Endodermal cell (in vitro differentiated cells): ENCODE measurements at regions not wholly inside any gene's neighbourhood (a gene's known extent, or its start where the extent isn't known, plus 50 kb on each side); places are given as distances from the start of the nearest gene placed in this dataset.

Experiments used
- DNase-seq: peaks from one replicate; pipeline ENCODE4 v3.0.0-alpha.2; 2017
- H3K27ac ChIP-seq: 2 replicates; pipeline ENCODE4 v1.5.1; 2013; ENCODE audit warnings: mild to moderate bottlenecking, low read depth, low read length, moderate library complexity
- H3K27me3 ChIP-seq: 2 replicates; pipeline ENCODE4 v1.6.1; 2013; ENCODE audit warnings: mild to moderate bottlenecking, low read length, moderate library complexity; ENCODE audit not compliant: insufficient read depth, control insufficient read depth, poor library complexity, severe bottlenecking
- H3K36me3 ChIP-seq: 2 replicates; pipeline ENCODE4 v1.7.0; 2013; ENCODE audit warnings: mild to moderate bottlenecking, low read length, moderate library complexity; ENCODE audit not compliant: control insufficient read depth, insufficient read depth
- H3K4me1 ChIP-seq: one replicate; pipeline ENCODE4 v1.7.0; 2013; ENCODE audit warnings: low read length; ENCODE audit not compliant: control insufficient read depth, insufficient read depth
- H3K4me3 ChIP-seq: 2 replicates; pipeline ENCODE4 v1.5.1; 2013; ENCODE audit warnings: mild to moderate bottlenecking, low read length, moderate library complexity
- H3K9ac ChIP-seq: 2 replicates; pipeline ENCODE4 v1.6.1; 2013; ENCODE audit warnings: mild to moderate bottlenecking, low read length, moderate library complexity; ENCODE audit not compliant: poor library complexity, severe bottlenecking; ENCODE audit errors: extremely low read depth
- H3K9me3 ChIP-seq: 2 replicates; pipeline ENCODE4 v1.6.1; 2013; ENCODE audit warnings: mild to moderate bottlenecking, low read length, moderate library complexity; ENCODE audit not compliant: control insufficient read depth
- H3K27ac Mint-ChIP-seq: 2 replicates; pipeline ENCODE4 v1.8.0; 2020; ENCODE audit warnings: mixed read lengths
- H3K27me3 Mint-ChIP-seq: 2 replicates; pipeline ENCODE4 v1.8.0; 2021; ENCODE audit warnings: mild to moderate bottlenecking, mixed read lengths; ENCODE audit not compliant: insufficient read depth
- H3K36me3 Mint-ChIP-seq: 2 replicates; pipeline ENCODE4 v1.8.0; 2020; ENCODE audit warnings: low read depth, mixed read lengths
- H3K4me1 Mint-ChIP-seq: 2 replicates; pipeline ENCODE4 v1.8.0; 2020; ENCODE audit warnings: mixed read lengths
- H3K4me3 Mint-ChIP-seq: 2 replicates; pipeline ENCODE4 v1.8.0; 2020; ENCODE audit warnings: mild to moderate bottlenecking, moderate library complexity, mixed read lengths
- H3K9me3 Mint-ChIP-seq: 2 replicates; pipeline ENCODE4 v1.8.0; 2020; ENCODE audit warnings: mild to moderate bottlenecking, mixed read lengths
- WGBS, 2 experiments: methylation state at CpG; one replicate each; pipeline versions ENCODE4 v1.1.5 to v1.1.7; 2013; ENCODE audit warnings: missing lambda C conversion rate in 2 of 2, mixed read lengths in 1 of 2; ENCODE audit not compliant: insufficient coverage in 1 of 2, insufficient read length in 1 of 2; 5-methylcytosine and 5-hydroxymethylcytosine counted together
- TF ChIP-seq, protein P1 (sequence below): fragments of 200-600 bp; sonication (generic); conservative IDR thresholded peaks from 2 replicates; pipeline ENCODE4 v1.5.0; 2021; ENCODE audit warnings: antibody characterized with exemption, mild to moderate bottlenecking

GRCh38 chr6:89028774-89029173, 51.8 kb upstream of the PNRC1 start:
- H3K27ac Mint-ChIP-seq: no peak overlapping the region
- H3K4me1 ChIP-seq: no peaks in the 10 kb centered on the region
- TF ChIP-seq, protein P1, sequence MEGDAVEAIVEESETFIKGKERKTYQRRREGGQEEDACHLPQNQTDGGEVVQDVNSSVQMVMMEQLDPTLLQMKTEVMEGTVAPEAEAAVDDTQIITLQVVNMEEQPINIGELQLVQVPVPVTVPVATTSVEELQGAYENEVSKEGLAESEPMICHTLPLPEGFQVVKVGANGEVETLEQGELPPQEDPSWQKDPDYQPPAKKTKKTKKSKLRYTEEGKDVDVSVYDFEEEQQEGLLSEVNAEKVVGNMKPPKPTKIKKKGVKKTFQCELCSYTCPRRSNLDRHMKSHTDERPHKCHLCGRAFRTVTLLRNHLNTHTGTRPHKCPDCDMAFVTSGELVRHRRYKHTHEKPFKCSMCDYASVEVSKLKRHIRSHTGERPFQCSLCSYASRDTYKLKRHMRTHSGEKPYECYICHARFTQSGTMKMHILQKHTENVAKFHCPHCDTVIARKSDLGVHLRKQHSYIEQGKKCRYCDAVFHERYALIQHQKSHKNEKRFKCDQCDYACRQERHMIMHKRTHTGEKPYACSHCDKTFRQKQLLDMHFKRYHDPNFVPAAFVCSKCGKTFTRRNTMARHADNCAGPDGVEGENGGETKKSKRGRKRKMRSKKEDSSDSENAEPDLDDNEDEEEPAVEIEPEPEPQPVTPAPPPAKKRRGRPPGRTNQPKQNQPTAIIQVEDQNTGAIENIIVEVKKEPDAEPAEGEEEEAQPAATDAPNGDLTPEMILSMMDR: no peak
- 91 to 95% methylated on average over 6 of the region's 6 CpGs for WGBS, 2 experiments
- H3K9ac ChIP-seq: no peak overlapping the region
- no peaks in the 10 kb centered on the region for H3K36me3 Mint-ChIP-seq
- no peaks in the 10 kb centered on the region for H3K9me3 ChIP-seq
- H3K4me3 ChIP-seq: no peak overlapping the region
- no peaks in the 10 kb centered on the region for H3K27me3 Mint-ChIP-seq
- no peaks in the 10 kb centered on the region for H3K27me3 ChIP-seq
- H3K36me3 ChIP-seq: no peaks in the 10 kb centered on the region
- no peak overlapping the region for H3K4me3 Mint-ChIP-seq
- DNase-seq: no peak
- no peak overlapping the region for H3K27ac ChIP-seq
- H3K9me3 Mint-ChIP-seq: no peaks in the 10 kb centered on the region
- peaks cover 7% of the 10 kb centered on the region for H3K4me1 Mint-ChIP-seq

- TF ChIP-seq, protein P1: no peak
- Mint-ChIP-seq H3K4me1 (peaks cover 7% of the 10 kb centered on the region), H3K4me3 (no peak overlapping the region), H3K9me3 (no peaks in the 10 kb centered on the region), H3K27ac (no peak overlapping the region), H3K27me3 (no peaks in the 10 kb centered on the region), H3K36me3 (no peaks in the 10 kb centered on the region)
- Histone ChIP-seq H3K4me1 (no peaks in the 10 kb centered on the region), H3K9ac (no peak overlapping the region), H3K9me3 (no peaks in the 10 kb centered on the region), H3K27me3 (no peaks in the 10 kb centered on the region), H3K4me3 (no peak overlapping the region), H3K36me3 (no peaks in the 10 kb centered on the region), H3K27ac (no peak overlapping the region)
- 92 to 96% methylated on average over 2 of the region's 2 CpGs for WGBS, 2 experiments
- no peak for DNase-seq
Observed at GRCh38 chr6:89027756-89028155, 52.8 kb upstream of the PNRC1 start.

DNA sequence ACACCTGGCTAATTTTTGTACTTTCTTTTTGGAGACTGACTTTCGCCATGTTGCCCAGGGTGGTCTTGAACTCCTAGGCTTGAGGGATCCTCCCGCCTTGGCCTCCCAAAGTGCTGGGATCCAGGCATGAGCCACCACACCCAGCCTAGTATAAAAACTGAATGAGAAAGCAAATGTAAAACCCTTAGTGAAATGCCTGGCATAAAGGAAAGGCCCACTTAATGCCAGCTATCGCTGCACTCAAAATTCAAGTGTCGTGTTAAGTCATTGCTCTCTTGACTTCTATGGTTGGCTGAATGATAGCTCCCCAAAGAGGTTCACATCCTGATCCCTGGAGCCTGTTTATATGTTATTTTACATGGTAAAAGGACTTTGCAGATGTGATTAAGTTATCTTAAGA, 54.4 kb upstream of the PNRC1 start:
- no peaks in the 10 kb centered on the region for H3K36me3 Mint-ChIP-seq
- Histone ChIP-seq H3K27me3 (no peaks in the 10 kb centered on the region), H3K9me3 (no peaks in the 10 kb centered on the region), H3K9ac (no peak overlapping the region), H3K27ac (no peak overlapping the region), H3K4me1 (no peaks in the 10 kb centered on the region), H3K36me3 (no peaks in the 10 kb centered on the region), H3K4me3 (no peak overlapping the region)
- no peaks in the 10 kb centered on the region for H3K9me3 Mint-ChIP-seq
- WGBS, 2 experiments: 91 to 97% methylated on average over 4 of the region's 4 CpGs
- H3K27ac Mint-ChIP-seq: no peak overlapping the region
- no peak overlapping the region for H3K4me3 Mint-ChIP-seq
- no peaks in the 10 kb centered on the region for H3K27me3 Mint-ChIP-seq
- DNase-seq: no peak
- TF ChIP-seq, protein P1: no peak
- H3K4me1 Mint-ChIP-seq: peaks cover 17% of the 10 kb centered on the region
